Activated CD4-positive, alpha-beta T cell treated with anti-CD3 and anti-CD28 coated beads, Interleukin-2, amount 10 ng/mL, durations not matched to agents 24 days and 14 days (primary cell): ENCODE measurements at regions not wholly inside any gene's neighbourhood (a gene's known extent, or its start where the extent isn't known, plus 50 kb on each side); places are given as distances from the start of the nearest gene placed in this dataset.
"Not testable (repeated sequence)": the region's sequence is repeated elsewhere in the genome, so short reads cannot be mapped to it uniquely, and the experiment has no call there.

ENCODE experiments used
- DNase-seq: peaks from one replicate; pipeline ENCODE4 v3.0.0; 2022
- H3K27ac Mint-ChIP-seq: one replicate; pipeline ENCODE4 v1.8.0; 2022; ENCODE audit warnings: mild to moderate bottlenecking, mixed read lengths
- H3K27me3 Mint-ChIP-seq: one replicate; pipeline ENCODE4 v1.8.0; 2022; ENCODE audit warnings: mixed read lengths
- H3K36me3 Mint-ChIP-seq: one replicate; pipeline ENCODE4 v1.8.0; 2022; ENCODE audit warnings: low read depth, mild to moderate bottlenecking, mixed read lengths
- H3K4me1 Mint-ChIP-seq: one replicate; pipeline ENCODE4 v1.8.0; 2021; ENCODE audit warnings: mixed read lengths
- H3K4me3 Mint-ChIP-seq: one replicate; pipeline ENCODE4 v1.8.0; 2022; ENCODE audit warnings: mild to moderate bottlenecking, moderate library complexity, mixed read lengths
- H3K9me3 Mint-ChIP-seq: one replicate; pipeline ENCODE4 v1.8.0; 2021; ENCODE audit warnings: mixed read lengths
- intact Hi-C: fragments of 100-400 bp; cut with micrococcal nuclease; formaldehyde crosslinking; loops from one replicate; pipeline ENCODE4 v1.15.1; 2023

- H3K9me3 Mint-ChIP-seq, intact Hi-C loops, H3K27me3 Mint-ChIP-seq, H3K4me1 Mint-ChIP-seq, H3K27ac Mint-ChIP-seq, H3K36me3 Mint-ChIP-seq: not testable (repeated sequence)
- H3K4me3 Mint-ChIP-seq: peak overlapping the region; percentile 43
- DNase-seq: peak; percentile 50
Observed at GRCh38 chr1:143424491-143425032, 547.2 kb downstream of the FAM72C start.

DNA sequence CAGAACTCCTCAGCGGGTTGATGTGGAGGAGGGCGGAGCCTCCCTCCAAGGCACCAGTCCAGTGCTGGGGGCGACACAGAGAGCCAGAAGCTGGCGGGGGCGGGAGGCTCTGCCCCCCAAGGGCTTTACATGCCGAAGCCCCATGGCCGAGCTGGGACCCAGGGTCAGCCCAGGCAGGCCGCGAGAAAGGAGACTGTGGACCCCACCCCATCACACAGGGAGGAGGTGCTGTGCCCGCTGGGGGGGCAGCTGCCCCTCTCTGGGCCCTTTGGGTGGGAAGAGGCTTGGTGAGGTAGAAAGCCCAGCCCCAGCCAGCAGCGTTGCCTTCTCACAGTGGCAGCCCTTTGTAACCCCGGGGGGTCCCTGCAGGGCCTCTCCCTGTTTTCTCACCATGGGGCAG lies 548.0 kb downstream of the FAM72C start:
- H3K9me3 Mint-ChIP-seq, H3K4me1 Mint-ChIP-seq, H3K4me3 Mint-ChIP-seq, H3K27me3 Mint-ChIP-seq, DNase-seq, intact Hi-C loops, H3K36me3 Mint-ChIP-seq, H3K27ac Mint-ChIP-seq: not testable (repeated sequence)

DNA sequence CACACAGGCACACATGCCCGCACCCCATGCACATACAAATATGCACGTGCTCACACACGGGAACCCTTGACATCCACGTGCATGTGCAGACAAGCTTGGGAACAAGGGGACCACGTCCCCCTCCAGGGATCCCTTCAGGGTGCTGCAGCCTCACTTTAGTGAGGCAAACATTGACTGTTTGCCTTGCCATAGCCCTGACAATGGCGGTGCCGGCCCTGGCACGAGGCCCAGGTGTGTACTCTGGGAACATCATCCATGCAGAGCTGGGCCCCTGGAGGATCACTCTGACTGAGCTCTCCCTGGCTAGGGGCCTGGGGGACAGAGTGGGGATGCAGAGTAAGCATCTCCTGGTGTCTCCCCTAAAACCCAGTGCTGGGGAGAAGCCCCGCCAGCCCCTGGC lies 550.5 kb downstream of the FAM72C start:
- H3K36me3 Mint-ChIP-seq, H3K9me3 Mint-ChIP-seq, intact Hi-C loops, DNase-seq, H3K4me1 Mint-ChIP-seq, H3K27me3 Mint-ChIP-seq, H3K27ac Mint-ChIP-seq, H3K4me3 Mint-ChIP-seq: not testable (repeated sequence)
